RPMI7951 (cell line): ENCODE measurements at regions not wholly inside any gene's neighbourhood (a gene's known extent, or its start where the extent isn't known, plus 50 kb on each side); places are given as distances from the start of the nearest gene placed in this dataset.
A peak's percentile ranks its signal among the peaks of the same experiment; 100 is the strongest.
"Not testable (repeated sequence)": the region's sequence is repeated elsewhere in the genome, so short reads cannot be mapped to it uniquely, and the experiment has no call there.

Source experiments
- DNase-seq: peaks from one replicate; pipeline ENCODE4 v3.0.0-alpha.2; 2012; ENCODE audit warnings: low read depth

DNA sequence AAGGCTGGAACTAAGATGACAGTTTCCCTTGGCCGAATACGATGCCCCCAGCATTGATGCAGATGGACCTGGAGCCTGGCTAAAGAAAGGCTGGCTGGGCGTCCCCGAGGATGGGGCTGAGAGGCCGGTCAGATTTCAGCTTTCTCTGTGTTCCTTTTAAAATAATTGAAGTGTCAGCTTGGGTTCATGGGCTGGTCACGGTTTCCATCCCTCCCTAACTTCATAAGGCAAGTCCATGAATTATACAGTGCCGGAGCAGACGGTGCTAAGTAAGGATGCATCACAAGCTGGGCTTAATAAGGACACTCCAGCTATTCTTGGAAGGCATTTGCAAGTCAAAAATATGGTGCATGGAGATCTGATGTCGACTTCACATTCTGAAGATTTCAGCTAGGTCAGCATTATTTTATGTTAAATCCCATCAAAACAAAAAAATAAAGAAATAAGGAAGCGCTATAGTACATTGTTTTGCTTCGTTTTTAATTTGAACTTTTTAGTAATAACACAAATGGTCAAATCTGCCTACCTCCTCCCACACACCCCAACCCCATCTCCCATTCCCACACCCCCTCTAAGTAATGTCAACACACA, 220.8 kb downstream of the RPLP1 start:
- DNase-seq: no peak

DNA sequence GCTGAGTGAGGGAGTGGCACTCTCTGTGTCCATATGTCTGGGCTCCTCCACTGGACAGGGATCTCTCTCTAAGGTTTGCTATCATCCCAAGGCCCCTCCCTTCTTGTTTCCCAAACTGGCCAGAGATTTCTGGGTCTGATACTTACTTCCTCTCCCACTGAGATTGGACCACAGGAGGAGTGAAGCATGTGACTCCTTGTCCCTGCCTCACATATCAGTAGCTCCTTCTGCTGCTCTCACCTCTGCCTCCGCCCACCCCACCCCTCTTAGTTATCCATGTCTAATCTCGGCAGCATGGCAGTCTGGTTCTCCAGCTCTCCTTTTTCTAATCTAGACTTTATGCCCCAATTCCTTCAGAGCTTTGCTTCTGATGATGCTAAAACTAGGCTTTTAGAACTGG, 223.1 kb downstream of the RPLP1 start:
- no peak for DNase-seq

DNA sequence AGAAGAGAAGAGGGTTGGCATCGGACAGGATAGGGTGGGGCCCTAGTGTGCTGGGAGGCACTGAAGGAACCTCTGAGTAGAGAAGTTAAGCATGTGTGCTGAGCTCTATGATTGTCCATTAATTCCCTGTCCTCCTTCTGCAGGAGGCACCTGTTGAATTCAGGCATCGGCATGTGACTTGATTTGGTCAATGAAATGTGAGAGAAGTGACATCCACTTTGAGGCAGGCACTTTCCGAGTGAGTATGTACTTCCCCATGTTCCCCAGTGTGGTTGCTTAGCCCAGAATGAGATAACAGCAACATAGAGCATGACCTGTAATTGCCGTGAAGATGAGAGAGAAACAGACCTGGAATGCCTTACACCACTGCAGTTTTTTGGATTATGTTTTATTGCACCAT, 224.8 kb downstream of the RPLP1 start:
- no peak for DNase-seq

DNA sequence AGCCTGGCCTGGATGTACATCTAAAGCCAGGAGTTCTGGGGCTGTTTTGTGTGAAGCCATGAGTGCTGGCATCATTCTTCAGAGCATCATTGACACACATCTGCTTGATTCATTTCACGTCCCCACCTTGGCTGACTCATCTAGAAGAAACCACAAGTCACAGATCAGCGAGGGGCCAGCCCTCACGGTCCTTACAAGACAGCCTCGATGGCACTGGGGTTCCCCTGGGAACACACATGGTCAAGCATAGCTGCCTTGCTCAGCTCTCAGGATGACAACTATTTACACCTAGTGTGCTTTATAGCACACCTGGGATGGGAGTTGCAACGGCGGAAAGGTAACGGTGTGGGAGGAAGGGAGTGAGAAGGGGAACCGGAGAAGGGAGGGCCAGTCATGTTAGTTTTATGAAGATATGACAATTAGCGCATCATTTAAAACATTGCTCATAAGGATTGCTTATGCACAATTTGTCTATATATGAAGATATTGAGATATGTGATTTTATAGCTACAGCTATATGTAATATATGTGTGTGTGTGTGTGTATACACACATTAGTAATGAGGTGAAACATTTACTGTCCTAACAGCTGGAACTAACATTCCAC, 227.1 kb downstream of the RPLP1 start:
- peak; percentile 38 for DNase-seq

DNA sequence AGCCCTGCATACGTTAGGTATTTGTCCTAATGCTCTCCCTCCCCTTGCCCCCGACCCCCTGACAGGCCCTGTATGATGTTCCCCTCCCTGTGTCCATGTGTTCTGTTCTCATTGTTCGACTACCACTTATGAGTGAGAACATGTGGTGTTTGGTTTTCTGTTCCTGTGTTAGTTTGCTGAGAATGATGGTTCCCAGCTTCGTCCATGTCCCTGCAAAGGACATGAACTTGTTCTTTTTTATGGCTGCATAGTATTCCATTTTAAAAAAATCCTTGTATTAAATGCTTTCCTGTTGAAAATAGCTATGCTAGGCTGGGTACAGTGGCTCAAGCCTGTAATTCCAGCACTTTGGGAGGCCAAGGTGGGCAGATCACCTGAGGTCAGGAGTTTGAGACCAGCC, 232.2 kb downstream of the RPLP1 start:
- DNase-seq: not testable (repeated sequence)

DNA sequence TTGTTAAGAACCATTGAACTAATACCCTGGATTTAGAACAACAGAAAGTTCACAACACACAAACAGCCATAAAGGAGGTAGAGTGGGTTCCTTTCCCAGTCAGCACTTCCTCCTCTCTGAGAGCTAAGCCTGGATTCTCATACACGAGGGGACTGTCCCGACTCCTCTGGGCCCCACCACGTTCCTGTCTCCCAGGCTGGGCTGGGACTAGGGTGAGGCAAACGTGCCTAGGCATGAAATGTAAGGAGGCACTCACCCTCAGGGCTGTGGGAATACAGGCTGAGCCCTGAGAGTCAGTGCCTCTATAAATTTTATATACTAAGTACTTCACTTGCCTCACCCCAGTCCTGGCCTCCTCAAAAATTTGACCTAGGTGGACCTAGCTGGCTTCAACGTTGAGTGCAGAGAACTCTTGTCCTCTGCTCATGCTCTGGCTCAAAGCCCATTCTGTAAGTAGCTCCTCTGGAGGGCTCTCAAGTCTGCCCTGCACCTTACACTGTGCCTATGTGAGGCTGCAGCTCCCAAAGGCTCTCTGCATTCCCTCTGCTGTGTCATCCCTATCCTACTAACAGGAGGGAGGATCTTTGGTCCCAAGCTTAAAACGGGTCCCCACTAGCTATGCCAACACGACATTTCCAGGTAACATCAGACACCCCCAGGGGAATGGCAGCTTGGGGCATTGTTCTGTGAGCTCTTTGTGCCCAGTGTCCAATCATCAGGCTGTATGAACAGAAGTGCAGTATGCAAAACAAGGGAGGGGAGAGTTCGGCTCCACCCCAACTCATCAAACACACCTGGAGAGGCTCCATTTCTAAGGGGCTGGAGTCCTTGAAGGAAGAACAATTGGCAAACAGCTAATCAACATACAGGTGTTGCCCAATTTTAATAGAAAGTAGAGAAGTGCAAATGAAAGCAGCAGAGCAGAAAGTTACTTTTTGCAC, 233.2 kb downstream of the RPLP1 start:
- no peak for DNase-seq

DNA sequence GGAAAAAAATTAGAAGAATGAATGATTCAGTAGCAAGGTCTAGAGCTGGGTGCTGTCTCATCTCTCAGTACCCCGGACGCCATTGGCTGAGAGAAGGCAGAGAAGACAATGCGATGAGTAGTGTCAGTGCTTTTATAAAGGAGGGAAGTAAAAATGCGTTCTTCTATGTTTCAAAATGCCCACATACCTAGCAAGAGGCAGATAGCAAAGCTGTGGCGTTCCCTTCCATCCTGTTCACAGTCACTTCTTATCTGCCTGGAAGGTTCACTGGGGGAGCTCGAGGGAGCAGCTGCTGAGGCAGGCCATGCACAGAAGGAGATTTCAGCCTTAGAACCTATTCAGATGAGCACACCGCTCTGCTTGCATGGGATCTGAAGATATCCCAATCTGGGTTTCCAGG, 234.0 kb downstream of the RPLP1 start:
- DNase-seq: no peak

DNA sequence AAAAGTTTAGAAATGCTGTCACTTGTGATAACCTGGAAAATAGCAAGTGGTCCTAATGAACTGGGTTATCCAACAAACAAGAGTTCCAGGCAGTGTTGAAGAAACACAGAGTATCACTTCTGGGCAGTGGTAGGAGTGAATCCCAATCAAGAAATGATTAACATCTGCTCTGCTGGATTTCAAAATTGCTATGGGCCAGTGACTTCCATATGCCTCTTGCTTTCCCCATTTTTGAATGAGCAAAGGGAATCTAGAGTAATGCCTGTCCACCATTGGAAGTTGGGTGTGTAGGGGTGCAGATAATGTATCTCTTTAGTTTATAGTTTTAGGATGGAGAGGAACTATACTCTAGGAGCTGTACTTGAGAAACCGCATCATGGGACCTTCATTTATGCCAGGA, 236.5 kb downstream of the RPLP1 start:
- no peak for DNase-seq

DNA sequence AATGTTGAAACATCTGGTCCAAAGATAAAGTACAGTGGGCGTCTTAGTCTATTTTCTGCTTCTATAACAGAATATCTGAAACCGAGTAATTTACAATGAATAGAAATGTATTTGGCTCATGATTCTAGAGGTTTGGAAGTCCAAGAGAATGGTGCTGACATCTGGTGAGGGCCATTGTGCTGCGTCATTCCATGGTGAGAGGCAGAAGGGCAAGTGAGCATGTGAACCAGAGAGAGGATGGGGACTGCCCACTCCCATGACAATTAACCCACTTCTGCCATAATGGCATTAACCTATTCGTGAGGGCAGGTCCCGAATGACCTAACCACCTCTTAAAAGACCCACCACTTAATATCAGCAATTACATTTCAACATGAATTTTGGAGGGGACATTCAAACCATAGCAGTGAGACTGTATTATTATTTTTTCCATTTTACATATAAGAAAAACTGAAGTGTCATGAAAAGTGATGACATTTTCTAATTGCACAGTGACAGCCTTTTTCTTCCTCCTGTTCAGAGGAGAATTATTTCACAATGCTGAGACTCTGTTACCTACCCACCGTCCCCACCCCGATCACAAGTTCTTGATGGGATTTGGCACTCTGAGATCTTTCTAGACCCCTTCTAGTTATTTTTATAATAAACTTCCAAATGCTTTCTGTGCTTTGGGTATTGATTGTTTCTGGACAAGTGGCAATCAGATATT, 238.8 kb downstream of the RPLP1 start:
- no peak for DNase-seq

DNA sequence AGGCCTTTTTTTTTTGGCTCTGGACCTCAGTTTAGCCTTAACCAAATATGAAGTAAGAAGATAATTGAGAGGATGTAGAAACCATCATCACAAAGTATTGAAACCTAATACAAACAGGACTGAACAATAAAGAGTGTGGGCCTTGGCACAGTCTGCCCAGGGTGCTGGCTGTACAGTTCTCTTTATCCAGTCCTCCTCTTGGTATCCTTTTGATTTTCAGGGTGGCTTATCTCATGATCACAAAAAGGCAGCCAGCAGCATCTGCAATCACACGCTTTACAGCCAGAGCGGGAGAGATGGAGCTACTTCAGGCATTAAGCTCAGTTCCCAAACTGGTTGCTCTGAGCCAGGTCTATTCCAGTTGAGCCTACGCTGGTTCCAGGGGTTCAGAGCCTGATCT, 239.7 kb downstream of the RPLP1 start:
- no peak for DNase-seq

DNA sequence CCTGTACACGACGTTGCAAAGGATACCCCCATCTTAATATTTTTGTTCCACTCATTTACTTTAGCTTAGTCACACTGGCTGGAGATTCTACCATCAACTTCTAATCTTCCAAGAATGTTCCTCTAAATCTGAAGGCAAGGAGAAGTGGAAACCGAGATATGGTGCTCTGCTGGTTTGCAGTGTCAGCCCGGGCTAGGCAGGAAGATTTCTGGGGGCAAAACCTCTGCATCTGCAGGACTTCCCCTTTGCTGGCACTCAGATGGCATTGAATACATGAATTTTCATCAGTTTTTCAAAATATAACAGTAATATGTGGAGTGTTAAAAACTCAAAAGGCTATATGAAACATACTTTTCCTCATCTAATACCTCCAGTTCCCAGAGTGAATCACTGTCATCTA, 240.4 kb downstream of the RPLP1 start:
- DNase-seq: no peak

DNA sequence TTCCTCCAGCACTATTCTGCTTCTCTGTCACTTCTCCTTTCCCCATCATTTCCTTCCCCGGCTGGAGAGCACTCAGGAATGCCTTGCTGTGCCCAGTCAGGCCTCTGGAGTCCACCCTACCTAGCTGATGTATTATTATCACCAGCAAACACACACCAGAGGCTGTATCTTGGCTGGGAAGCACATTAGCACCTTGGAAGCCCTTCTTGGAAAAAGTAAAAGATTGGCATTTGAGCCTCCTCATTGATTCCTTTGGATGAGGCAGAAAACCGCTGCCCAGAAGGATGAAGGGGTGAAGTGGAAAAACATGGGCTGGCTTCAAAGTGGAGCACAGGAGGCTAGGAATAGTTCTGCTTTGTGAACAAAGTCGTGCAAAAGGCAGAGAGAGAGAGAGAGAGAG, 244.3 kb downstream of the RPLP1 start:
- no peak for DNase-seq

DNA sequence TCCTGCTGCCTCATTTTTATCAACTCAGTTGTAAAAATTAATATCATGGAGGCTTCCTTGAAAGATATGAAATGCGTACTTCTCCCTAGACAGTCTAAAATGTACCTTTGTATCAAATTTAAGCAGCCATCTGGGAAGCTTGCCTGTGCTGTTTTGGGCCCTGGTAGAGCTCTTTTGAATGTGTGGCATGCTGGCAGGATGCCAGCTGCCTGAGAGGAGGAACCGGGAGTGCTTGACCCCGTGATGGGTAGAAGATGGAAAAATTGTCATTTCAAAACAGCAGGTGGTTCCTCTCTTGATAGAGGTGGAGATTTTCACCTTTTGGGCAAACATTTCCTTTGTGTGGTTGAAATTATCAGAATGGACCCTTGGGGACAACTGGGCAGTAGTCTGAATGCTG, 245.3 kb downstream of the RPLP1 start:
- no peak for DNase-seq

DNA sequence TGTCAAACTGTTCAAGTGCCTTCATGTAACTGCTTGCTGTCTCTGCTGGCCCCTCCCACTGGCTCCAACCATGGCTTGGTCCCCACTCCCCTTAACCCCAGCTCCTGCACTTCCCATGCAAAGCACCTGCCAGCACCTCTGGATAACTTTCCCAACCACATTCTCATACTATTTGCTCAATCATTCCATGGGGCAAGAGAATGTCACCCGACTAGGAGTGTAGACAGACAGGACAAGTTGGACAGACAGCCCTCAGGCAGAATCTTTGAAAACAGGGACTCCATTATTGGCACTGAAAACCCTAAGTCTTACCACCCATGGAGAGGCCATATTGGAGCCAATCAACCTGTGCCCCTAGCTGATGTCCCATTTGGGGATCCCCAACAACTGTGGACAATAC, 246.5 kb downstream of the RPLP1 start:
- no peak for DNase-seq

DNA sequence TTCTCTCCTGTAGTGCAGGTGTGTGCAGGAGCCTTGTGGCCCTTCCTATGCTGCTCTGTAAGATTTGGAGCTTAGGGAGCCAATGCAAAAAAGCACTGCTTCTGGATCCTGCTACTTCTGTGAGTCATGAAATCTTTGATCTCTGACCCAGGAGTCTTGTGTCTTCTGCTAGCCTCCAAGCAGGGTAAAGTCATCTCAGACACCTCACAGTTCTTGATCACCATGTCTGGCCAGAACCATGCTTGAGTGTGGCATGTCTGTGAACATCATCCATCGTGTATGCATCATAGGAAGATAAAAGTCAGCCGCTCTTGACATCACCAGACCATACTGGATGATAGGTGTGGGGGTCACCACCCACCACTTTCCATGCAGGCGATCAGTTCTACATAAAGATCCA, 247.8 kb downstream of the RPLP1 start:
- no peak for DNase-seq

DNA sequence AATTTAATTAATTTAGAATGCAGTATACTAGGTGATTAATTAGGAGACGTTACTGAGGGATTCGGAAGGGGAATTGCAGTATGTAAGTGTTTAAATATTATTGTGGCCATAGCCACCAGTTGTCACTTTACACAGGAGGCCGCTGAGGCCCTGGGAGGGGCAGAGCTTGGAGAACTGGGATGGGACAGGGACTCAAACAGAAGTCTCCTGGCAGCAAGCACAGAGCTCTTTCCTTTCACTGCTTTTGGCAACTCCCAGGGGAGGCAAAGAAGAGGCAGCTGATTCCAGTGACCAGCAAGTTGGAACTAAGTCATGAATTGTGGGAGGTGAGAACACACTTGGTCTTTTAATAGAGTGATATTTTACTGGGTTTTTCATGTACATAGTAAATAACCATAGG, 248.6 kb downstream of the RPLP1 start:
- no peak for DNase-seq

DNA sequence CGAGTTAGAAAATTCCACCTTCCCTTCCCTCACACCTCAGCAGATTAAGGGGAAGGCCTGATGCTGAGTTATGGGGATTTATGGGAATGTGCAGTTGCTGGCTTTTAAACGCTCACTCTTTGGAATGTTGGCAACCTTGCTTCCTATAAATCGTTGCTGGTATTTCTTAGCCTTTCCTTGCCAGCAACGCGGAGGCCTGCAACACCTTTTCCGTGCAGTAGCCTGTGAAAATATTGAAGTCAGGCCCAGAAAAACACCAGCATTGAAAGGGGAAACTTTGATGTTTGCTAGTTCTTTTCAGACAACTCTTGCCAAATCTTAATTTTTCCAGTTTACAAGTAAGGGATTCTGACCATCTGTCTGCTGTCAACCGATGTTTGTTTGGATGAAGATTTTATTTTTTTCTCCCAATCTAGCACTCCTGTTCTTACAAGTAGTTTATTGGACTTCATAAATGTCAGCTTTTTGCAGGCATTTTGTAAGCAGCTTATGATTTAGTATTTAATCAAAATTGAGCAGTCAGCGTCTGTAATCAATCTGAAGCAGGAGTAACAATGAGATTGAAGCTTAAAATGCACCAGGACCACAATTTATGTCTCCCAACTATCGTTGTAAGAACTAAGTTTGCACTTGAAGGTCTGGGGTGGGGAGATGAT, 251.0 kb downstream of the RPLP1 start:
- peak; percentile 25 for DNase-seq

DNA sequence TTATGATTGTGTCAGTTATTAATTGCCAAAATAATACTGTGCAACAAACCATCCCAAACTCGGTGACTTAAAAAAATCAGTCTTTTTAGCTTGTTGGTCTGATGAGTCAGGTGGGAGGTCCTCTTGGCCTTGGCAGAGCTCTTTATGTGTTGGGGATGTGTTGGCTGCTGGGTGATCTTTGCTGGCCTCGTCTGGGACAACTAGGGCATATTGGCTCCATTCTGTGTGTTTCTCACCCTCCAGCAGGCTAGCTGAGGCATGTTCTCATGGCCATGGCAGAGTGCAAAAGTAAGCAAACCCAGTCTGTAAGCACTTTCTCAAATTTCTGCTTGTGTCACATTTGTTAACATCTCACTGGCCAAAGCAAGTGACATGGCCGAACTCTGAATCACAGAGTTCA, 251.6 kb downstream of the RPLP1 start:
- peak; percentile 50 for DNase-seq

DNA sequence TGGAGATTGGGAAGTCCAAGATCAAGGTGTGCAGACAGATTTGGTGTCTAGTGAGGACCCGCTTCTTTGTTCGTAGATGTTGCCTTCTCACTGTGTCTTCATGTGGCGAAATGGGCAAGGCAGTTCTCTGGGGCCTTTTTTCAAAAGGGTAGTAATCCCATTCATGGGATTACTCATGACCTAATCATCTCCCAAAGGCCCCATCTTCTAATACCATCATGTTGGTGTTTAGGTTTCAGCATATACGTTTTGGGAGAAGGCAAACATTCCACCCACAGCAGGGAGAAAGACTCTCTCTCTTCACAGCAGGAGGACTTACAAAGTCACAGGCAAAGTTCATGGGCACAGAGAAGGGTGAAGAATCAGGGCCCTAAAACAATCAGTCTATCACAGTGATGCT, 252.1 kb downstream of the RPLP1 start:
- no peak for DNase-seq

DNA sequence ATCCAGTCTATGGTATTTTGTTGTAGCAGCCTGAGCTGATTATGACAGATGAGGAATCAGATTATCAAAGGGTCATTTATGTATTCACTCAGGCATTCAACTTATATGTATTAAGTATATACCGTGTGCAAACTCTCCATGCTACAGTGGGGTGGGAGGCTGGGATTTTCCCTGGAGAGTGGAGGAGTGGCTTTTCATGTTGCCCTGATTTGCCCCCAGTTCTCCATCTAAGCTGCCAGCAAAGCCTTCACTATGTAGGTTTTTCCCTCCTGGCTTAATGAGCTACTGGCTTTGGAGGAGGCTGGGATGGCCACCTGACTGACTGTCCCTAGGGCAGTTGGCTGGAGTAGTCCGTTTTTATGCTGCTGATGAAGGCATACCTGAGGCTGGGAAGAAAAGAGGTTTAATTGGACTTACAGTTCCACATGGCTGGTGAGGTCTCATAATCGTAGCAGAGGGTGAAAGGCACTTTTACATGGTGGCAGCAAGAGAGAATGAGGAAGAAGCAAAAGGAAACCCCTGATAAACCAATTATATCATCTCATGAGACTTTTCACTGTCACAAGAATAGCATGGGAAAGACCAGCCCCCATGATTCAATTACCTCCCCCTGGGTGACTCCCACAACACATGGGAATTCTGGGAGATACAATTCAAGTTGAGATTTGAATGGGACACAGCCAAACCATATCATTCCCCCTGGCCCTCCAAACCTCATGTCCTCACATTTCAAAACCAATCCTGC, 253.9 kb downstream of the RPLP1 start:
- no peak for DNase-seq

DNA sequence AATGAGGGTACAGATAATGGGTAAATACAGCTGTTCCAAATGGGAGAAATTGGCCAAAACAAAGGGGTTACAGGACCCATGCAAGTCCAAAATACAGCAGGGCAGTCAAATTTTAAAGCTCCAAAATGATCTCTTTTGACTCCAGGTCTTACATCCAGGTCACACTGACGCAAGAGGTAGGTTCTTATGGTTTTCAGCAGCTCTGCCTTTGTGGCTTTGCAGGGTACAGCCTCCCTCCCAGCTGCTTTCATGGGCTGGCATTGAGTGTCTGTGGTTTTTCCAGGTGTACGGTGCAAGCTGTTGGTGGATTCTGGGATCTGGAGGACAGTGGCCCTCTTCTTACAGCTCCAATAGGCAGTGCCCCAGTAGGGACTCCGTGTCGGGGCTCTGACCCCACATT, 254.6 kb downstream of the RPLP1 start:
- DNase-seq: not testable (repeated sequence)
